H54 (cell line): ENCODE measurements at regions not wholly inside any gene's neighbourhood (a gene's known extent, or its start where the extent isn't known, plus 50 kb on each side); places are given as distances from the start of the nearest gene placed in this dataset.
"Not testable (repeated sequence)": the region's sequence is repeated elsewhere in the genome, so short reads cannot be mapped to it uniquely, and the experiment has no call there.

ENCODE experiments used
- DNase-seq: peaks from one replicate; pipeline ENCODE4 v3.0.0; 2011; ENCODE audit warnings: low spot score, mixed read lengths; ENCODE audit not compliant: insufficient read length
- FAIRE-seq: peaks from 3 replicates; lab custom pipeline; 2011; peaks lifted over from hg19 to GRCh38; lab: Jason Lieb, UNC
- POLR2A ChIP-seq: IDR thresholded peaks from 2 replicates; pipeline ENCODE4 v1.6.1; 2011; ENCODE audit warnings: low read depth, mild to moderate bottlenecking, low read length

DNA sequence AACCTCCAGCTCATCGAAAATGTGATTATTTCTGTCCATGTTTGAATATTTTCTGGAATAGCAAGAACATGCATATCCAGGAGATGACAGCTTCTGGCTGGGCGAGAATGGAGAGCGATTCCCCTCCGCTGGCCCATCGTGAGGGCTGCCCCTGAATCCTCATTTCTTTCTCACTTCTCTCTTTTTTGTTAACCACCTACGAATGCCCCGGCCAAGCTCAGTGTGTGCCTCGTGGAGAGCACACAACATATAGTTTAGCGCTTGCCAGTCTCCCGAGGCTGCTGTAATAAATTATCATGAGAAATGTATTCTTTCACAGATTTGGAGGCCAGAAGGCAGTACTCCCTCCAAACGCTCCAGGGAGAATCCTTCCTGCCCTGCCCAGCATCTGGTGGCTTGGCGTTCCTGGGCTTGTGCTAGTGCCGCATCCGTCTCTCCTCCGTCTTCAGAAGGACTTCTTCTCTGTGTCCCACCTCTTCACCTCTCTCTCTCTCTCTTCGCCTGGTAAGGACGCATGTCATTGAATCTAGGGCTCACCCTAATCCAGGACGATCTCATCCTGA is 1306.0 kb downstream of the TBC1D22A start:
- DNase-seq (no peak), FAIRE-seq (no peak)
- TF ChIP-seq POLR2A, result no peak

- FAIRE-seq, result no peak
- DNase-seq, result no peak
- no peak for TF ChIP-seq POLR2A
These were observed 1303.4 kb downstream of the TBC1D22A start for GRCh38 chr22:48065892-48066291.

DNA sequence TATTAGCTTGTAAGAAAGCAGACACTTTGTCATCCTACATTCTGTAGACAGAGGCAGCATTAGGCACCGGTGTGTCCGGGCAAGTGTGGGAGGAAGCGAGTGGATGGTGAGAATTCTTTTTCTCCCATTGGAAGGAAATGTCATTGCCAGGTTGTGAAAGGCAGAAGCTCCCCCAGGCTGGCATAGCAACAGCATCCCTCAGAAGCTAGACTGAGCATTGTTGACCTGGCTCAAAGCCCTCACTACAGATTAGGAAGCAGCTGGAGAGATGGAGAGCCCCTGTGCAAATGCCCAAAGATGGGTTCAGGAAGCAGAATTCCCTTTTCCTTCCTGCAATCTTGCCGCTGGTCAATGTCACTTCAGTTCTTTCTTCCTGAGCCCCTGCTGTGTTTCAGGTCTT is 1299.3 kb downstream of the TBC1D22A start:
- DNase-seq (no peak), FAIRE-seq (no peak)

DNA sequence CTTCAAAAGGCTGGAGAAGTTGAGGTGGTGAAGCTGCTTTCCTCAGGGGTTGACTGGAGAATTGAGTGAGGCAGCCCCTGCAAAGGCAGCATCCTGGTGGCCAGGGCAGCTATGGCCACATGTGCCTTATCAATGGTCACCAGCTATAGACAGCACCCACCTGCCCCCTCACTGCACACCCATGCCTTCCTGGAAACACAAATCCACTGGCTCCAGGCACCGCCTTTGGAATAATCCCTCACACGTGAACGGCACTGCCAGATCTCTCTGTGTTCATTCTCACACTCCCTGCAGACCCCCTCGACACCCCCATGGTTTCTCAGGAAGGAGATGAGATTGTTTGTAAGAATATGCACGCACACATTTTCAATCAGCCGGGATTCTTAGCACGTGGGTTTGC is 1297.8 kb downstream of the TBC1D22A start:
- FAIRE-seq (no peak), DNase-seq (no peak)
- no peak for TF ChIP-seq POLR2A

More for the DNA sequence above, 1299.3 kb downstream of the TBC1D22A start:
- no peak for TF ChIP-seq POLR2A

- not testable (repeated sequence) for FAIRE-seq, DNase-seq
These were observed 1297.1 kb downstream of the TBC1D22A start for GRCh38 chr22:48059521-48059920.

DNA sequence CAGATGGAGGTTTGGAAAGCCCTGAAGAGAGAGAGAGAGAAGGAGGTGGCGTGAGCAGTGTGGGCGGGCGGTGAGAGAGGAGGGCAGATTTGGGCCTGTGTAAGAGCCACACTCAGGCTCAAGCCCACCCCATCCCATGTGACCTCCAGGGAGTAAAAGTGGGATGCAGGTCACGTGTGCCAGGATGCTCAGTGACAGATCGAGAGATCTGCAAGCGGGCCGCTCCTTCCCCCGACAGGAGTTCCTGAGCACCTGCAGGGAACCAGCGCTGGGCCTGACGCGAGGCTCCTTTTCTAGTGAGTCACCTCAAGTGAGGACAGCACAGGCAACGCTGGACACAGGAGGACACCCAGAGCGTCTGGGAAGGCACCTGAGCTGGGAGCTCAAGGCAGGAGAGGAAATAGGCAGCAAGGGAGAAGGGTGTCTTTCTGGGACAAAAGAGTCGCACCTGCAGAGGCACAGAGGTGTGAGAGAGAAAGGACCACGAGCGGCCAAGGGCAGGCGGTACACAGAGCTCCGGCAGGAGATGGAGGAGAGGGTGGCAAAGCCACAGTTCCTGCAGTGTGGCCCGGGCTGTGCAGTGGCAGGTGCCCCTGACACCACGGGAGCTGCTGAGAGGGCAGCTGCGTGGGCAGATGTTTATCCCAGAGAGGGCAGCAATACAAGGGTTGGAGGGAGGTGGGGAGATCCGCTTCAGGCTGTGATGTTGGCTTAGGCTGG is 1294.8 kb downstream of the TBC1D22A start:
- no peak for TF ChIP-seq POLR2A
- no peak for DNase-seq
- FAIRE-seq, result no peak

GRCh38 chr22:48055827-48056226 is 1293.4 kb downstream of the TBC1D22A start:
- no peak for DNase-seq
- no peak for TF ChIP-seq POLR2A
- no peak for FAIRE-seq

GRCh38 chr22:48055185-48055584 is 1292.7 kb downstream of the TBC1D22A start:
- no peak for TF ChIP-seq POLR2A
- FAIRE-seq (no peak), DNase-seq (no peak)

GRCh38 chr22:48054596-48054995 is 1292.1 kb downstream of the TBC1D22A start:
- no peak for TF ChIP-seq POLR2A
- DNase-seq (no peak), FAIRE-seq (no peak)

- FAIRE-seq (no peak), DNase-seq (no peak)
- no peak for TF ChIP-seq POLR2A
These were observed 1291.5 kb downstream of the TBC1D22A start for GRCh38 chr22:48053973-48054372.

GRCh38 chr22:48053486-48053885 is 1291.0 kb downstream of the TBC1D22A start:
- no peak for TF ChIP-seq POLR2A
- DNase-seq, result no peak
- no peak for FAIRE-seq

GRCh38 chr22:48052621-48052890 is 1290.1 kb downstream of the TBC1D22A start:
- FAIRE-seq (no peak), DNase-seq (no peak)
- no peak for TF ChIP-seq POLR2A

DNA sequence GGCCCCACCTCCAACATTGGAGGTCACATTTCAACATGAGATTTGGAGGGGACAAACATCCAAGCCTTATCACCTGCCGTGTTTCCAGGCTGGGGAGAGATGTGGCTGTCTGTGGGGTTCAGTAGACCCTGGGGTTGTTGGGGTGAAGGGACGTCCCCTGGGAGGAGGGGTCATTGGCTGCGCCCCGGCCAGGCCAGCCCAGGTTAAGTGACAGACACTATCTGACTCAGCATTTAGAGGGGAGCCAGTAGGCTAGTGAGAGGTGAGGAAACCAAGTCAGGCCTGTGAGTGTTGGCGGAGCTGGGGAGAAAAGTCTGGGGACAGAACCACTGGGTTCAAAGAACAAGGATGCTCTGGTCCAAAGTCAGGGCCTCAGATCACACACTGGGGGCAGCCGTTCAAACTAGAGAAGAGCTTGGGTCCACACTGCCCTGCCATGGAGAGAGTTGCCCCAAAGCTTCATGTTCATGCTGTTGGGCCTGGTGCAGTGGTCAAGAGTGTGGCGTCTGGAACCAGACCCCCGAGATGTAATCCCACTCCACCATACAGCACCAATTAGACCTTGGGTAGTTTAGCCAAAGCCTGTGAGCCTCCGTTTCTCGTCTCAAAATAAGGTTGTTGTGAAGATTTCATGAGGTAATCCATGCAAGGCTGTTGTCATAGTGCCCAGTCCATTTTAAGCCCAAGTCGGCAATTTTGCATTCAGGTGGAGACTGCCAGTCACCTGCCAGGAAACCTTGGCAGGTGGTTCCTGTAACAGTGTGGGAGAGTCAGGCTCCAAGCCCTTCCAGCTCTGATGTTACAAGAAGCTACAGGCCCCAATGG is 1289.6 kb downstream of the TBC1D22A start:
- no peak for TF ChIP-seq POLR2A
- DNase-seq (no peak), FAIRE-seq (no peak)

GRCh38 chr22:48050836-48051235 is 1288.4 kb downstream of the TBC1D22A start:
- FAIRE-seq, result no peak
- TF ChIP-seq POLR2A, result no peak
- no peak for DNase-seq
